IPS-15b (cell line): ENCODE measurements at regions not wholly inside any gene's neighbourhood (a gene's known extent, or its start where the extent isn't known, plus 50 kb on each side); places are given as distances from the start of the nearest gene placed in this dataset.

Source experiments
- H3K27me3 ChIP-seq: one replicate; pipeline ENCODE4 v1.6.1; 2013; ENCODE audit warnings: low read length; ENCODE audit not compliant: control insufficient read depth, insufficient read depth
- H3K36me3 ChIP-seq: one replicate; pipeline ENCODE4 v1.6.1; 2013; ENCODE audit warnings: low read length; ENCODE audit not compliant: control insufficient read depth, insufficient read depth
- H3K4me1 ChIP-seq: one replicate; pipeline ENCODE4 v1.6.1; 2013; ENCODE audit warnings: mild to moderate bottlenecking, low read length; ENCODE audit not compliant: control insufficient read depth, insufficient read depth
- H3K4me3 ChIP-seq: one replicate; pipeline ENCODE4 v1.5.1; 2013; ENCODE audit warnings: low read depth, low read length
- H3K9ac ChIP-seq: one replicate; pipeline ENCODE4 v1.6.1; 2013; ENCODE audit warnings: low read depth, mild to moderate bottlenecking, low read length
- H3K9me3 ChIP-seq: one replicate; pipeline ENCODE4 v1.6.1; 2013; ENCODE audit warnings: mild to moderate bottlenecking, low read length; ENCODE audit not compliant: control insufficient read depth, insufficient read depth

DNA sequence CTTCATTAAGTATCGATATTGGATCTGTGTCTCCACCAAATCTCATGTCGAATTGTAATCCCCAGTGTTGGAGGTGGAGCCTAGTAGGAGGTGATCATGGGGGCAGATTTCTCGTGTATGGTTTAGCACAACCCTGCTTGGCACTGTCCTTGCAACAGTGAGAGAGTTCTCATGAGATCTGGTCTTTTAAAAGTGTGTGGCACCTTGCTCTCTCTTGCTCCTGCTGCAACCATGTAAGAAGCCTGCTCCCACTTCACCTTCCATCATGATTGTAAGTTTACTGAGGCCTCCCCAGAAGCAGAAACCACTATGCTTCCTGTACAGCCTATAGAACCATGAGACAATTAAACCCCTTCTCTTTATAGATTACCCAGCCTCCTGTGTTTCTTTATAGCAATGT, 424.4 kb downstream of the NPHP4 start:
- Histone ChIP-seq H3K9me3 (no peaks in the 10 kb centered on the region), H3K4me3 (no peak overlapping the region), H3K4me1 (no peaks in the 10 kb centered on the region), H3K36me3 (no peaks in the 10 kb centered on the region), H3K27me3 (no peaks in the 10 kb centered on the region), H3K9ac (no peak overlapping the region)

DNA sequence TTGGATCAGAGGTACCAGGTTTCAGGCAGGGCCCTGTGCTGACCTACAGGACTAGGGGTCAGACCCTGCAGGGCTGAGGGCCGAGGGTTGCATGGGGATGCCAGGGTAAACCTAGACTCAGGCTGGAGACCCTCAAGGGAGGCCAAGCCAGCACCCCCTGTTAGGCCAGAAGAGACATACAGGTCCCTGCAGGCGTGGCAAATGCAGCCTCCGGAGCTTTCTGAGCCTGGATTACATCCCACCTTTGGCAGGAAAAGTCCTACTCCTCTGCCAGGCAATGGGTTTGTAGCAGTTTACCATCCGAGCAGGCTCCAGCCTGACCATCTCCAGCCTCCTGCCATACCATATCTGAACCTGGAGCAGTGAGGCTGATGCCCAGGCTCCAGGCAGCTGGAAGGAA, 425.3 kb downstream of the NPHP4 start:
- H3K9me3 ChIP-seq: no peaks in the 10 kb centered on the region
- no peak overlapping the region for H3K4me3 ChIP-seq
- H3K9ac ChIP-seq: no peak overlapping the region
- no peaks in the 10 kb centered on the region for H3K27me3 ChIP-seq
- H3K4me1 ChIP-seq: no peaks in the 10 kb centered on the region
- no peaks in the 10 kb centered on the region for H3K36me3 ChIP-seq

DNA sequence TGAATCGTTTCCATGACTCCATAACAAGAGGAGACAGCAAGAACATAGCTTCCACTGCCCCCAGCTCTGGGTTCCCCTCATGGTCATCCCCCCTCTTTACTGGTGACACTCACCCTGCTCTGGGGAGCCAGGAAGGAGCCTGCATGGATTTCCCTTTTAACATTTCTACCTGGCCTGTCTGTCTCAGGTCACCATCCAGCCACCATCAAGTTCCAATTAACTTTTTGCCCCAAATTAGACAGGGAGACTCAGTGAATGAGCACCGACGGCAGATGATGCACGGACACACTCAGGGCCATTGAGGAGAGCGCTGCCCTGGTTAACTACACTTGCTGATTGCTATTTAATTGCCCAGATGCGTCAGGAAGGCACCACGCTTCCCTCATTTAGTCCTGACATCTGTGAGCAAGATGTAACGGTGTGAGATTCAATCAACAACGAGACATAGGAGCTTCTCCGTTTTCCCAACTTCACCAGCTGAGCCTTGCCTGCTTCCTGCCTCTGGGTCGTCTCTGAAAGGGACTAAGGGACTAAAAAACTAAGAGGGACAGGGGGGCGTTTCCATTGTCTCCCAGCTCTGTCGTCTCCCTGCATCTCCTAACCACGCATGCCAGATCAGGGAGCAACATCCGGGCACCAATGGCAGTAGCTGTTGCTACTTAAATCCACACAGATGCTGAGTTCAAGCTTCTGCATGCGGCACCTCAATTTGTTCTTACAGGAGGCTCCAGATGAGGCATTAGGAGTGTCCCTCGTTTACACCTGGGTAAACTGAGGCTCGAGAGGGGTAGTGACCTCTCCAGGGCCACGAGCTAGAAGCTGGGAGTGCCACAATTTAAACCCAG, 426.7 kb downstream of the NPHP4 start:
- H3K4me3 ChIP-seq: no peak overlapping the region
- H3K27me3 ChIP-seq: no peaks in the 10 kb centered on the region
- no peaks in the 10 kb centered on the region for H3K36me3 ChIP-seq
- H3K9me3 ChIP-seq: no peaks in the 10 kb centered on the region
- no peak overlapping the region for H3K9ac ChIP-seq
- no peaks in the 10 kb centered on the region for H3K4me1 ChIP-seq

DNA sequence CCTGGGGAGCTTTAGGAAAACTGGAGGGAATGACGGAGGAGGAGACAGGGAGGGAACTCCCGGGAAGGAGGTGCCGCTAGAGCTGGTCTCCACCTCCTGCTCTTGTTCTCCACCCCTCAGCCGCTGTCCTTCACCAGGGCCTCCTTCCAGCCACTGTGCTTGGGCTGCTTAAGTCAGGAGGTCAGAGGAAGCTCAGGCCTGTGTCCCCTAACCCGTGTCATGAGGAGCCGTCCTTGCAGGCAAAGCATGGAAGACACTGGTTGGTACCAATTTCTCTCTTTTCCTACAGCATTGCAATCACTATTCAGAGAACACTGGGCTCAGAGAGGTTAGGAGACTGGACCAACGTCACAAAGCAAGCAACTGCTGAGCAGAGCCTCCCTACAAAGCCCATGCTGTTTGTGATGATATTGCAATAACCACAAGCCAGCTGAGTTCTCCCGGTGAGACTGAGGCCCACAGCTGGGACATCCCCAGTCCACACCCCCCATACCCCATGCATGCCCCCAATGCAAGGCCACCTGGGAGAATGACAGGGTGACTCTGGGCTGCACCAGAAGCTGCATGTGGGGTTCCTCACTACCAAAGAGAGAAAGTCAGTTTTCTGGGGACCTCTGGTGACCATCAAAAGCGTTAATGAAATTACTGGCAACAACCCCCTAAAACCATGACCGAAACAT, 427.5 kb downstream of the NPHP4 start:
- Histone ChIP-seq H3K27me3 (no peaks in the 10 kb centered on the region), H3K4me3 (no peak overlapping the region), H3K36me3 (no peaks in the 10 kb centered on the region), H3K4me1 (no peaks in the 10 kb centered on the region), H3K9ac (no peak overlapping the region), H3K9me3 (no peaks in the 10 kb centered on the region)

DNA sequence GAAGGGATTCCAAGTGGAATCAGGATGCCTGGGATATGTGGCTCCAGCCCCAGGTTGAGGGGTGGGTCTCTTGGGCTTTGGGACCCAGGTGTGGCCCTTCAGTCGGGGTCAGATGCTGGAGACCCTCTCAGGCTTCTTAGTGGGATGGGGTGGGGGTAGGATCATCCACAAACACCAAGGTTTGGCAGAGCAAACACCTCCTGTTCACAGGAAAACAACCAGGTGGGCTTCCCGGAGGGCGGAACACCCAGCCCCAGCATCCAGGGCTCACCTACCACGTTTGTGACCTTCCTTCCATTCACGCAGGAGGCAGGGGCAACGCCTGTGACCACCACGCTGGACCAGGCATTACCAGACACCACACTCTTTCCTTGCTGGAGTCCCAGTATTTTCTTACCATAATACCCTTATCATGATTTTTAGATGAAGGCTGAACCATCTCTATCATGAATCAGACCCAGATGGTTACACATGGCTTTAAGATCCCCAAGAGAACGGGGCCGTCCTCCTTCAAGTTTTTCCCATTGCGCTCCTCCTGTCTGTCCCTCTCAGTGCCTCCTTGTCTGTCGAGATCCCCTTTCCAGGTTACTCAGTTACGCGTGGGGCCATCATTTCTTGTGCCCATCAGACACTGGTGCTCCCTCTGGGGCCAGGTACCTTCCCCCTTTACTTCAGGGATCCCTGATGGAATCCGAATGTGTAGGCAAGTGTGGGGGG, 428.2 kb downstream of the NPHP4 start:
- Histone ChIP-seq H3K27me3 (no peaks in the 10 kb centered on the region), H3K4me3 (no peak overlapping the region), H3K4me1 (no peaks in the 10 kb centered on the region), H3K36me3 (no peaks in the 10 kb centered on the region), H3K9ac (no peak overlapping the region), H3K9me3 (peaks cover under 1% of the 10 kb centered on the region)

DNA sequence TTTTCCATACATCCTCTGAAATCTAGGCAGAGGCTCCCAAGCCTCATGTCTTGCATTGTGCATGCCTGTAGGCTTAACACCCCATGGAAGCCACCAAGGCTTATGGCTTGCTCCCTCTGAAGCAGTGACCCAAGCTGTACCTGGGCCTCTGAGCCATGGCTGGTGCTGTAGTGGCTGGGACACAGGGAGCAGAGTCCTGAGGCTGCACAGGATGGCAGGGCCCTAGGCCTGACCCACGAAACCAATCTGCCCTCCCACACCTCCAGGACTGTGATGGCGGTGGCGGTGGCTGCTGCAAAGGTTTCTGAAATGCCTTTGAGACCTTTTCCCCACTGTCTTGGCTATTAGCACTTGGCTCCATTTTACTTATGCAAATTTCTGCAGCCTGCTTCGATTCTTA, 429.5 kb downstream of the NPHP4 start:
- Histone ChIP-seq H3K36me3 (no peaks in the 10 kb centered on the region), H3K9ac (no peak overlapping the region), H3K27me3 (no peaks in the 10 kb centered on the region), H3K4me3 (no peak overlapping the region), H3K4me1 (no peaks in the 10 kb centered on the region), H3K9me3 (peaks cover 4% of the 10 kb centered on the region)

DNA sequence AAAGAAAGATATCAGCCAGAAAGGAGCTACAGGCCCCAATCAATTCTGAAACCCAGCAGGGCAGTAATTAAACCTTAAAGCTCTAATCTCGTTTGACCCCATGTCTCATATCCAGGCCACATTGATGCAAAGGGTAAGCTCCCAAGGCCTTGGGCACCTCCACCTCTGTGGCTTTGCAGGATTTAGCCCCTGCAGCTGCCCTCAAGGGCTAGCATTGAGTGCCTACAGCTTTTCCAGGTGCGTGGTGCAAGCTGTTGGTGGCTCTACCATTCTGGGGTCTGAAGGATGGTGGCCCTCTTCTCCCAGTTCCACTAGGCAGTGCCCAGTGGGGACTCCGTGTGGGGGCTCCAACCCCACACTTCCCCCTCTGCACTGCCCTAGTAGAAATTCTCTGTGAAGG, 429.9 kb downstream of the NPHP4 start:
- Histone ChIP-seq H3K9me3 (peaks cover 4% of the 10 kb centered on the region), H3K4me1 (no peaks in the 10 kb centered on the region), H3K27me3 (no peaks in the 10 kb centered on the region), H3K4me3 (no peak overlapping the region), H3K36me3 (no peaks in the 10 kb centered on the region), H3K9ac (no peak overlapping the region)

DNA sequence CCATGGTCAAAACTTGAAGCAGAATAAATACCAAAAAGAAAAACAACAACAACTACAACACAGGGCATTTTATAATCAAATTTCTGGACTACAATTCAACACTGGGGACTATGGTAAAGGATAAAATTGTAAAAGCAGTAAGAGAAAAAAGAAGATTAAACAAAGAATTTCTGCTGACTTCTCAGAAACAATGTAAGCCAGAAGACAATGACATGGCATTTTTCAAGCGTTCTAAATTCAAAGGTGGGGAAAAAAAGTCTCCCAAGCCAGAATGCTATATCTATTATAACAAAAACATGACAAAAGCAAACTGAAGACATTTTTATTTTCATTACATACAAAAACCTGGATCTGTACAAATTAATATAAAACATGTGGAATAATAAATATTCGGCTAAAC, 433.1 kb downstream of the NPHP4 start:
- Histone ChIP-seq H3K36me3 (no peaks in the 10 kb centered on the region), H3K27me3 (no peaks in the 10 kb centered on the region), H3K9ac (no peak overlapping the region), H3K4me1 (no peaks in the 10 kb centered on the region), H3K4me3 (no peak overlapping the region), H3K9me3 (peaks cover 7% of the 10 kb centered on the region)

DNA sequence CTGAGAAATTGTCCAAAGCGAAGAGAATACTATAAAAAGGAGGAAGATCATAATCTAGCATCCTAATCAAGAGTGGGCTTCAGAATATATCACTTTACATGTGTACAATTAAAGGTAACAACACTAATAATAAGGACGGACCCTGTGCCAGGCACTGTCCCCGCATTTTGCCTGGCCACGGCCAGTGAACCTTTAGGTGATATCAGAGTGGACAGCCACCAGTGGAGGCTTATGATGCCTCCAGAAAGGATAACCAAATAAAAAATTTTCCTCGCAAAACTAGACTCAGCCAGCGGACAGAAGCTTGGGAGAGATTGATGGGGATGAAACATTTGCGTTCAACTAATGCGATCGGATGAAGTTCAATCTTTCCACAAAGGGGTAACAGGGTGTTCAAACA, 436.4 kb downstream of the NPHP4 start:
- Histone ChIP-seq H3K4me1 (no peaks in the 10 kb centered on the region), H3K4me3 (no peak overlapping the region), H3K9me3 (peaks cover 7% of the 10 kb centered on the region)

DNA sequence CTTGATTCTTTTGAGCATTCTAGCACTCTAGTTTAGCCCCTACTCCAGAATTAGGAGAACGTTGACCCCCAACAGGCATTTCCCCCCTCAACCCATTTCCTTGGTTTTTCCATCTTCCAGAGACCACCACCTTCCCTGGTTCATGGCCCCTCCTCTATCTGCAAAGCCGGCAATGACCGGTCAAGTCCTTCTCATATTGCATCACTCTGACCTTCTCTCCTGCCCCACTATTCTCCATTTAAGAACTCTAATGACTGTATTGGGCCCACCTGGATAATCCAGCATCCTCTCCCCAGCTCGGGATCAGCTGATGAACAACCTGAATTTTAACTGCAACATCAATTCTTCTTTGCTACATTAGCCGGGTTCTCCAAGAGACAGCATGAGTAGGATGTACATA, 437.4 kb downstream of the NPHP4 start:
- Histone ChIP-seq H3K4me1 (no peaks in the 10 kb centered on the region), H3K4me3 (no peak overlapping the region), H3K27me3 (no peaks in the 10 kb centered on the region), H3K9me3 (peaks cover 7% of the 10 kb centered on the region), H3K9ac (no peak overlapping the region), H3K36me3 (no peaks in the 10 kb centered on the region)

More for the DNA sequence above, 436.4 kb downstream of the NPHP4 start:
- Histone ChIP-seq H3K9ac (no peak overlapping the region), H3K36me3 (no peaks in the 10 kb centered on the region), H3K27me3 (no peaks in the 10 kb centered on the region)

DNA sequence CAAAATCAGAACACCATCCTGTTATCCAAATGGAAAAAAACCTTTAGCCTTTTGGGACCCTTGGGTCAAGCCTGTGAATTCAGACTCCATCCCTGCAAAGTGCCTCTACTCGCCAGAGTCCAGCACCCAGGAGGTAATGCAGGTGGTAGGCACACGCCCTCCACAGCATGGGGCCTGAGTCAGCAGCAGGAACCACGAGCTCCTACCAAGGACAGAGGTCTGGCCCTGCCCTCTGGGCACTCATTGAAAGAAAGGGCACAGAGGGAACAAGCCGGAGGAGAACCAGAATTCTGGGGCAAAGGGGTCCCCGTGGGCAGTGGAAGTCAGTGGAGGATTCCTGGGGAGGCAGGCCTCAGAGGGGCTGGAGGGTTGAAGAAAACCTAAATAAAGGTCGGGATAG, 438.1 kb downstream of the NPHP4 start:
- Histone ChIP-seq H3K4me1 (no peaks in the 10 kb centered on the region), H3K27me3 (no peaks in the 10 kb centered on the region), H3K4me3 (no peak overlapping the region)

More for the DNA sequence above, 438.1 kb downstream of the NPHP4 start:
- H3K9ac ChIP-seq: no peak overlapping the region
- H3K9me3 ChIP-seq: peaks cover 7% of the 10 kb centered on the region
- no peaks in the 10 kb centered on the region for H3K36me3 ChIP-seq
